Loucy (cell line): ENCODE measurements at regions not wholly inside any gene's neighbourhood (a gene's known extent, or its start where the extent isn't known, plus 50 kb on each side); places are given as distances from the start of the nearest gene placed in this dataset.

Source experiments
- H2AFZ ChIP-seq: fragments of 200-600 bp; sonication (generic); 2 replicates; pipeline ENCODE4 v1.6.0; 2016; ENCODE audit warnings: antibody characterized with exemption, mild to moderate bottlenecking, low read length, moderate library complexity
- H3F3A ChIP-seq: fragments of 200-600 bp; 2 replicates; pipeline ENCODE4 v1.6.0; 2016; ENCODE audit warnings: antibody characterized with exemption, low read depth, mild to moderate bottlenecking
- H3K27me3 ChIP-seq: fragments of 200-600 bp; sonication (generic); 2 replicates; pipeline ENCODE4 v1.6.1; 2014; ENCODE audit warnings: low read length, mild to moderate bottlenecking; ENCODE audit not compliant: insufficient read depth, poor library complexity, severe bottlenecking
- H3K36me3 ChIP-seq: fragments of 200-600 bp; sonication (generic); 2 replicates; pipeline ENCODE4 v1.6.1; 2016; ENCODE audit warnings: low read length; ENCODE audit not compliant: insufficient read depth
- H3K4me1 ChIP-seq: fragments of 200-600 bp; sonication (generic); 2 replicates; pipeline ENCODE4 v1.5.1; 2014; ENCODE audit warnings: low read length, mild to moderate bottlenecking; ENCODE audit not compliant: insufficient read depth, poor library complexity, severe bottlenecking
- H3K4me2 ChIP-seq: fragments of 200-600 bp; sonication (generic); 2 replicates; pipeline ENCODE4 v1.6.0; 2014; ENCODE audit warnings: antibody characterized with exemption, low read length, low read depth, mild to moderate bottlenecking; ENCODE audit not compliant: poor library complexity, severe bottlenecking
- H3K4me3 ChIP-seq: fragments of 200-600 bp; sonication (generic); 2 replicates; pipeline ENCODE4 v1.5.1; 2014; ENCODE audit warnings: low read length, mild to moderate bottlenecking, mixed read lengths; ENCODE audit not compliant: poor library complexity, severe bottlenecking
- H3K79me2 ChIP-seq: fragments of 200-600 bp; sonication (generic); 2 replicates; pipeline ENCODE4 v1.6.1; 2014; ENCODE audit warnings: low read length; ENCODE audit not compliant: insufficient read depth
- H3K9ac ChIP-seq: fragments of 200-600 bp; sonication (generic); 2 replicates; pipeline ENCODE4 v1.6.0; 2014; ENCODE audit warnings: mild to moderate bottlenecking, low read depth, low read length, moderate library complexity; ENCODE audit not compliant: poor library complexity, severe bottlenecking
- H3K9me2 ChIP-seq: fragments of 200-600 bp; sonication (generic); replicated peaks from 2 replicates; pipeline ENCODE4 v1.6.1; 2016; ENCODE audit warnings: low read depth, low read length, mixed read lengths
- H3K9me3 ChIP-seq: fragments of 200-600 bp; sonication (generic); 2 replicates; pipeline ENCODE4 v1.6.1; 2014; ENCODE audit warnings: mild to moderate bottlenecking, antibody characterized with exemption, low read length, low read depth; ENCODE audit not compliant: insufficient read depth
- H4K20me1 ChIP-seq: fragments of 200-600 bp; sonication (generic); 2 replicates; pipeline ENCODE4 v1.6.0; 2014; ENCODE audit warnings: antibody characterized with exemption, low read length, mild to moderate bottlenecking; ENCODE audit not compliant: insufficient read depth, poor library complexity, severe bottlenecking
- EZH2phosphoT487 ChIP-seq: fragments of 200-600 bp; IDR thresholded peaks from 2 replicates; pipeline ENCODE4 v1.6.1; 2018; ENCODE audit warnings: antibody characterized with exemption, mild to moderate bottlenecking, moderate library complexity, borderline replicate concordance
- TF ChIP-seq, protein P1 (sequence below): fragments of 200-600 bp; sonication (generic); conservative IDR thresholded peaks from 2 replicates; pipeline ENCODE4 v1.5.1; 2014; ENCODE audit warnings: mild to moderate bottlenecking, antibody characterized with exemption, low read length

- no peak overlapping the region for H2AFZ ChIP-seq
- H3K79me2 ChIP-seq, result no peaks in the 10 kb centered on the region
- H4K20me1 ChIP-seq, result no peaks in the 10 kb centered on the region
- no peak overlapping the region for H3K4me2 ChIP-seq
- no peaks in the 10 kb centered on the region for H3K36me3 ChIP-seq
- no peak overlapping the region for H3K4me3 ChIP-seq
- no peak for TF ChIP-seq EZH2phosphoT487
- TF ChIP-seq, protein P1, sequence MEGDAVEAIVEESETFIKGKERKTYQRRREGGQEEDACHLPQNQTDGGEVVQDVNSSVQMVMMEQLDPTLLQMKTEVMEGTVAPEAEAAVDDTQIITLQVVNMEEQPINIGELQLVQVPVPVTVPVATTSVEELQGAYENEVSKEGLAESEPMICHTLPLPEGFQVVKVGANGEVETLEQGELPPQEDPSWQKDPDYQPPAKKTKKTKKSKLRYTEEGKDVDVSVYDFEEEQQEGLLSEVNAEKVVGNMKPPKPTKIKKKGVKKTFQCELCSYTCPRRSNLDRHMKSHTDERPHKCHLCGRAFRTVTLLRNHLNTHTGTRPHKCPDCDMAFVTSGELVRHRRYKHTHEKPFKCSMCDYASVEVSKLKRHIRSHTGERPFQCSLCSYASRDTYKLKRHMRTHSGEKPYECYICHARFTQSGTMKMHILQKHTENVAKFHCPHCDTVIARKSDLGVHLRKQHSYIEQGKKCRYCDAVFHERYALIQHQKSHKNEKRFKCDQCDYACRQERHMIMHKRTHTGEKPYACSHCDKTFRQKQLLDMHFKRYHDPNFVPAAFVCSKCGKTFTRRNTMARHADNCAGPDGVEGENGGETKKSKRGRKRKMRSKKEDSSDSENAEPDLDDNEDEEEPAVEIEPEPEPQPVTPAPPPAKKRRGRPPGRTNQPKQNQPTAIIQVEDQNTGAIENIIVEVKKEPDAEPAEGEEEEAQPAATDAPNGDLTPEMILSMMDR, result no peak
- H3K9ac ChIP-seq, result no peak overlapping the region
- no peaks in the 10 kb centered on the region for H3F3A ChIP-seq
- H3K9me3 ChIP-seq, result peaks cover 6% of the 10 kb centered on the region; the same call in 1 of the 2 replicates
- H3K4me1 ChIP-seq, result no peaks in the 10 kb centered on the region
- H3K27me3 ChIP-seq, result no peaks in the 10 kb centered on the region
- no peaks in the 10 kb centered on the region for H3K9me2 ChIP-seq
Observed at GRCh38 chr4:91838181-91838861, 465.4 kb upstream of the GRID2 start.

DNA sequence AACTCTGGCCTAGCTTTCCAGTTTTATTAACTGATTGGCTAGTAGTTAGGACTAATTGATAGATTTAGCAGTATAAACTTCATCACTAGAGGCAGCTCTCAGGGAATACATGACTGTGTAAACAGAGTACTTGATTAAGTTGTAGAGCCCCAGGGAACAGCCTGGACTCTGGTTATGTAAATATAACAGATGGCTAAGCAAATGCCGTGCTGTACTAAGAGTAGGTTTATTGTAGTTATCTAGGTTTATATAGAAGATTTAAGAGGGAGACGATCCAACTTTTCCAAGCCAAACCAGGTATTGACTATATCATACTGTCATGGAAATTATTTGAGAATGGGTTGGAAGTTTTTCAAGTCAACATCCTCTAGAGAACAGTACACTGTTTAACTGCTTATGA lies 463.4 kb upstream of the GRID2 start:
- TF ChIP-seq, protein P1, result no peak
- TF ChIP-seq EZH2phosphoT487, result no peak
- Histone ChIP-seq H3K36me3 (no peaks in the 10 kb centered on the region), H3F3A (no peaks in the 10 kb centered on the region), H3K9me3 (no peaks in the 10 kb centered on the region), H3K79me2 (no peaks in the 10 kb centered on the region), H2AFZ (no peak overlapping the region), H3K4me1 (no peaks in the 10 kb centered on the region), H3K9ac (no peak overlapping the region), H3K4me2 (no peak overlapping the region), H4K20me1 (no peaks in the 10 kb centered on the region), H3K4me3 (no peak overlapping the region), H3K27me3 (no peaks in the 10 kb centered on the region), H3K9me2 (no peaks in the 10 kb centered on the region)

GRCh38 chr4:91846233-91846632 lies 457.5 kb upstream of the GRID2 start:
- no peak overlapping the region for H3K9ac ChIP-seq
- H3K9me3 ChIP-seq, result no peaks in the 10 kb centered on the region
- no peaks in the 10 kb centered on the region for H3K9me2 ChIP-seq
- no peaks in the 10 kb centered on the region for H3K79me2 ChIP-seq
- TF ChIP-seq, protein P1, result no peak
- TF ChIP-seq EZH2phosphoT487, result no peak
- no peaks in the 10 kb centered on the region for H3K27me3 ChIP-seq
- H3F3A ChIP-seq, result no peaks in the 10 kb centered on the region
- no peaks in the 10 kb centered on the region for H3K4me1 ChIP-seq
- no peaks in the 10 kb centered on the region for H3K36me3 ChIP-seq
- no peak overlapping the region for H3K4me3 ChIP-seq
- no peak overlapping the region for H2AFZ ChIP-seq
- no peaks in the 10 kb centered on the region for H4K20me1 ChIP-seq
- no peak overlapping the region for H3K4me2 ChIP-seq
